Activated T-cell treated with anti-CD3 and anti-CD28 coated beads, Interleukin-2, amount 50 U/mL, for 24 hours (primary cell): ENCODE measurements at regions not wholly inside any gene's neighbourhood (a gene's known extent, or its start where the extent isn't known, plus 50 kb on each side); places are given as distances from the start of the nearest gene placed in this dataset.
"Not testable (repeated sequence)": the region's sequence is repeated elsewhere in the genome, so short reads cannot be mapped to it uniquely, and the experiment has no call there.

ENCODE experiments used
- DNase-seq: peaks from one replicate; pipeline ENCODE4 v3.0.0-alpha.2; 2020
- H3K27ac Mint-ChIP-seq: 2 replicates; pipeline ENCODE4 v1.8.0; 2020; ENCODE audit warnings: mild to moderate bottlenecking, mixed read lengths
- H3K27me3 Mint-ChIP-seq: 2 replicates; pipeline ENCODE4 v1.8.0; 2020; ENCODE audit warnings: mixed read lengths
- H3K36me3 Mint-ChIP-seq: 2 replicates; pipeline ENCODE4 v1.8.0; 2020; ENCODE audit warnings: low read depth, mixed read lengths
- H3K4me1 Mint-ChIP-seq: 2 replicates; pipeline ENCODE4 v1.8.0; 2020; ENCODE audit warnings: low read depth, mixed read lengths
- H3K4me3 Mint-ChIP-seq: 2 replicates; pipeline ENCODE4 v1.8.0; 2020; ENCODE audit warnings: mild to moderate bottlenecking, moderate library complexity, mixed read lengths
- H3K9me3 Mint-ChIP-seq: 2 replicates; pipeline ENCODE4 v1.8.0; 2020; ENCODE audit warnings: mixed read lengths

DNA sequence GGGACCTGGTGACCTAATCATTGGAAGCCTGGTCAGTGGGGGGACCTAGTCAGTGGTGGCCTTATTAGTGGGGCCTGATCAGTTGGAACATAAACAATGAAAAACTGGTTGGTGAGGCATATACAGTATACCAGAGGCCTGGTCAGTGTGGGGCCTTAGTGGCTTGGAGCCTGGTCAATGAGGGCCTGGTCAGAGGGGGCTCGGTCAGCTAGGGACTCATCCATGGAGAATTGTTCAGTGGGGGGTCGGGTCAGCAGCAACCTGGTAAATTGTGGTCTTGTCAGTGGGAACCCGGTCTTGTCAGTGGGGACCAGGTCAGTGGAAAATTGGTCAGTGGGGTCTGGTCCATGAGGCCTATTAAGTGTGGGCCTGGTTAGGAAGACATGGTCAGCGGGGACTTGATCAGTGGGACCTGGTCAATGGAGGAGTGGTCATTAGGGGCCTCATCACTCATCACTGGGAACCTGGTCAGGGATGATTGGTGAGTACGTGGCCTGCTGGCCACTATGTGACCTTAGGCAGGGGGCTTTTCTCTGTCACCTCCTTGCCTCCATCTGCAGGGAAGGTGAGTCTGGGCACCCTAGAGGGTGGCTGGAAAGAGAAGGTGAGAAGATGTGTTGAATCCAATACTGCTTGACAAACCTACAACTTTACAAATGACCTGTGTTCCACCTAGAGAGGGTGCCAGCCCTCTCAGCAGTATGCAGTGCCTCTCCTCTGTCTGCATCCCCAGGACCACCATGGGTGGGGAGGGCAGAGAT is 573.0 kb downstream of the CWH43 start:
- not testable (repeated sequence) for H3K27ac Mint-ChIP-seq, H3K36me3 Mint-ChIP-seq, H3K4me3 Mint-ChIP-seq, H3K27me3 Mint-ChIP-seq, H3K4me1 Mint-ChIP-seq, DNase-seq
- peaks cover 17% of the 10 kb centered on the region for H3K9me3 Mint-ChIP-seq

DNA sequence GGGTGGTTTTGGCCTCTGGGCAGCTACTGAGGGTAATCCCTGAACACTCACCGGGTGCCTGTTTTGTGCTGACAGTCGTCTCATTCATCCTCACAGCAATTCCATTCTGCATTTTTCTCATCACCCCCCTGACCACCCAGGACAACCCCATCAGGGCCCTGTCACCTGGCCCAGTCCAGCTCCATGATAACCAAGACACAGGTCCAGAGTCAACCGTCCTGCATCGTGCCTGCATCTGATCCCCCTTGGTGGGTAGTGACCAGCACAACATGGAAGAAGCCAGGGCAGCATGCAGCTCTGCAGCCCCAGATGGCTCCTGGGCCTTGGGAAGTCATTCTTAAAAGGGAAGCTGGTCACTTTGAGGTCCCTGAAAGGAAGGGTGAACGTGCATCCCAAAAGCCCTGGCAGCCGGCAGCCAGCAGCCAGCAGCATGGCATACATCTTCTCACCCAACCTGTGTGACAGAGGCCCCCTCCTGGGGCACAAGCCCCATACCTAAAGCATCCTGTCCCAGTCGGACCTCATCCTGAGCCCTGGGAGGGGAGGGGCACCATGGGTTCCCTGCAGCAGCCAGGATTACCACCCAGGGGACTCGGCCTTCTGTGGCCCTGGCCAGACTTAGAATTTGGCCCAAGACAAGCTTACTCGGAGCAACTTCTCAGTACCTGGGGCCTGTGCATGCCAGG is 574.2 kb downstream of the CWH43 start:
- H3K27ac Mint-ChIP-seq, H3K36me3 Mint-ChIP-seq, H3K27me3 Mint-ChIP-seq, H3K4me1 Mint-ChIP-seq, H3K4me3 Mint-ChIP-seq, DNase-seq: not testable (repeated sequence)
- H3K9me3 Mint-ChIP-seq = peaks cover 13% of the 10 kb centered on the region

DNA sequence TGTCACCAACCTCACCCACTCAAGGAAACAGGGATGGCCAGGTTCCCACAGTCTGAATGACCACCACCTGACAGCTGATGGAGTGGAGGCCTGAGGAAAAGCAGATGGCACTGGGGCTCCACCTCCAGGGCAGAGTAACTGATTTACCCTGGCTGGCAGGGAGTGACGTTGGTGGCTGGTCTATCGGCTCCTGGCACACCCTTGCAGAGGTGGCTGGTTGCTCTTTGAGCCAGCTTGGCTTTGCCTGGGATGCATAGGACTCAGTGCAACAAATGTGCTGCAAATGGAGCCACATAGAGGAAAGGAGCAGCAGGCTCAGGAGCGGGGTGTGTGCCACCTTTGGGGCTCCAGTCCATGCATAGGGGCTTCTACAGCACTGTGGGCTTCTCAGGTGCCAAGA is 574.8 kb downstream of the CWH43 start:
- not testable (repeated sequence) for H3K36me3 Mint-ChIP-seq, DNase-seq, H3K4me3 Mint-ChIP-seq, H3K27me3 Mint-ChIP-seq, H3K4me1 Mint-ChIP-seq, H3K27ac Mint-ChIP-seq
- H3K9me3 Mint-ChIP-seq = peaks cover 13% of the 10 kb centered on the region

DNA sequence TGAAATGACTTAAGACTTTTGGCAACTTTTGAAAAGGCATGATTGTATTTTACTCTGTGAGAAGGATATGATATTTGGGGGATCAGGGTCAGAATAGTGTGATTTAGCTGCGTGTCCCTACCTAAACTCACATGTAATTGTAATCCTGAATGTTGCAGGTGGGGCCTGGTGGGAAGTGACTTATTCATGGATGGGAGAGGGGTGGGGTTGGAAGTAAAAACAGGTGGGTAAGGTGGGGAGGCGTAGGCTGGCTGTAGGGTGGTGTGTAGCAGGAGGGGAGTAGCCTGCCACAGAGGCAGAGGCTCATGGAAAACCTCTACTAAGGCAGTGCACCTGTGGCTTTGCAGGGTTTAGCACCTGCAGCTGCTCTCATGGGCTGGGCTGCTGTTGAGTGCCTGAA is 584.2 kb downstream of the CWH43 start:
- not testable (repeated sequence) for H3K36me3 Mint-ChIP-seq, H3K4me1 Mint-ChIP-seq, H3K27me3 Mint-ChIP-seq, H3K27ac Mint-ChIP-seq, DNase-seq, H3K4me3 Mint-ChIP-seq
- peaks cover 28% of the 10 kb centered on the region for H3K9me3 Mint-ChIP-seq

DNA sequence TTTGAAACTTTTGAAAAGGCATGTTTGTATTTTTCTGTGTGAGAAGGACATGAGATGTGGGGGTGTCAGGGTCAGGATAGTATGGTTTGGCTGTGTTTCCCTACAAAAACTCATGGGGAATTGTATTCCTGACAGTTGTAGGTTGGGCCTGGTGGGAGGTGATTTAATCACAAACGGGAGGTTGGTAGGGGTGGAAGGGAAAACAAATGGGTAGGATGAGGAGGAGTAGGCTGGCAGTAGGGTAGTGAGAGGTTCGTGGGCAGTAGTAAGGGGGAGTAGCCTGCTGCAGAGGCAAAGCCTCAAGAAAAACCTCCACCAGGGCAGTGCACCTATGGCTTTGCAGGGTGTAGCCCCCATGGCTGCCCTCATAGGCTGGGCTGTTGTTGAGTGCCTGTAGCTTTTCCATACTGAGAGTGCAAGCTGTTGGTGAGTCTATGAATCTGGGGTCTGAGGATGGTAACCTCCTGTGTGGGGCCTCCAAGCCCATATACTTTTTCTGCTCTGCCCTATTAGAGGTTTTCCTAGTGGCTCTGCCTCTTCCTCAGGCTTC is 587.7 kb downstream of the CWH43 start:
- peaks cover 36% of the 10 kb centered on the region for H3K9me3 Mint-ChIP-seq
- H3K27ac Mint-ChIP-seq, H3K27me3 Mint-ChIP-seq, H3K4me3 Mint-ChIP-seq, H3K36me3 Mint-ChIP-seq, DNase-seq, H3K4me1 Mint-ChIP-seq: not testable (repeated sequence)

DNA sequence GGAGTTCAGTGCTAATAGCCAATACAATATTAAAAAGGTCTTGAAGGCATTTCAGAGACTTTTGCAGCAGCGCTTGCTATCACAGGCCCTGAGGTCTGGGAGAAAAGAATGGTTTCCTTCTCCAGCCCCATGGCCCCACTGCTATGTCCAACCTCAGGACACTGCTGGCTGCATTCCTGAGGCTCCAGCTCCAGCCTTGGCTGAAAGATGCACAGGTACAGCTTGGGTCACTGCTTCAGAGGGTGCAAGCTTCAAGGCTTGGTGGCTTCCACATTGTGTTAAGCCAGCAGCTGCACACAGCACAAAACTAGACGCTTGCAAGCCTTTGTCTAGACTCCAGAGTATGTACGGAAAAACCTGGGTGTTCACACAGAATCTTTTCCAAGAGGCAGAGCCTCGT is 589.2 kb downstream of the CWH43 start:
- H3K27me3 Mint-ChIP-seq, H3K4me3 Mint-ChIP-seq, H3K27ac Mint-ChIP-seq, DNase-seq, H3K4me1 Mint-ChIP-seq, H3K36me3 Mint-ChIP-seq: not testable (repeated sequence)
- H3K9me3 Mint-ChIP-seq = peaks cover 30% of the 10 kb centered on the region

DNA sequence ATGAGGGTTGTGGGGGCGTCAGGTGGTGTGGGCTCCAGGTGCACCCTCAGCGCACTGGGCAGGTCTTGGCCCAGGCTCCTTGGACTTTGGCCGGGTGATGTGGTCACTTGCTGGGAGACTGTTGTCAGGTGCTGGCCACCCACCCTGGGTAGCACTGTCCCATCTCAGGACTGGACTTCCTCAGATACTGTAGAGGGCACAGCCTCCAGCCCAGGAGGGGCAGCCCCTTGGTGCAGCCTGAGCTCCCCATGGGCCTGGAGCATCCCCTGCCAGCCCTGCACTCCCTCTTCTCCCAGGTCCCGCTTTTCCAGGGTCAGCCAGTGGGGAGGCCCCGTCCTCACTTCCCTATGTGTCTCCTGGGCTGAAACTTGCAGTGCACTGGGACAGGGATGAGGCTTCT is 592.3 kb downstream of the CWH43 start:
- not testable (repeated sequence) for H3K4me1 Mint-ChIP-seq, DNase-seq, H3K27ac Mint-ChIP-seq, H3K36me3 Mint-ChIP-seq, H3K4me3 Mint-ChIP-seq, H3K27me3 Mint-ChIP-seq
- H3K9me3 Mint-ChIP-seq = peaks cover 17% of the 10 kb centered on the region

DNA sequence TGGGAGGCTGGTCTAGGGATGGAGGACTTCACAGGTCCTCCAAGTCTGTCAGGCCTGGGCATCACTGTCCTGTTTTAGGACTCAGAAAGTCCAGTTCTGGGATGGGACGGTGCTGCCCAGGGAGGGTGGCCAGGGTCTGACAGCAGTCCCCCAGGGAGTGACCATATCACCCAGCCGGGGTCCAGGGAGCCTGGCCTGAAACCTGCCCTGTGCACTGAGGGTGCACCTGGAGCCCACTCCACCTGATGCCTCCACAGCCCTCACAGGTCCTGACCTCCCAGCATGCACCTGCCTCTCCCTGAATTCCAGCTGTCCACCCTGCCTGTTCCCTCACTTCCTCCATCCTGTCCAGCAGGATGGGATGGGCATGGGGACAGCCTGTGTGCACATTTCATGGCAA is 592.8 kb downstream of the CWH43 start:
- not testable (repeated sequence) for H3K4me1 Mint-ChIP-seq, DNase-seq, H3K27ac Mint-ChIP-seq

DNA sequence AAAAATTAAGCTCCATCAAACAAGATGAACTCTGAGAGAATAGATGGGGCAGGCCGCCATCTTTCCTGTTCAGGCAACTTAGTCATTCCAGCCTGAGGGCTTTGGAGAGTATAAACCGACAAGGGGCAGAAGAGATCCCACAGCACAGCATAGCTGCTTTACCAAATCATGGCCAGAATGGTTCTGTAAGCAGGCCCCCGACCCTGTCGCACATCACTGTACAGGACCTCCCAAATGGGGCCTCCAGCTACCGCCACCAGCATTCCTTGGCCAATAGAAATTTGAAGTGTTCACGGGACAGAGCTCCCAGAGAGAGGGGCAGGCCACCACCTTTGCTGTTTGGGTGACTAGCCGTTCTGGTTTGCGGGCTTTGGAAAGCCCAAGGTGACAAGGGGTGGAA is 594.1 kb downstream of the CWH43 start:
- not testable (repeated sequence) for H3K4me1 Mint-ChIP-seq, H3K36me3 Mint-ChIP-seq, DNase-seq, H3K27me3 Mint-ChIP-seq, H3K4me3 Mint-ChIP-seq, H3K27ac Mint-ChIP-seq
- H3K9me3 Mint-ChIP-seq = peaks cover 13% of the 10 kb centered on the region

More for the DNA sequence above, 592.8 kb downstream of the CWH43 start:
- H3K9me3 Mint-ChIP-seq = peaks cover 17% of the 10 kb centered on the region
- H3K27me3 Mint-ChIP-seq, H3K4me3 Mint-ChIP-seq, H3K36me3 Mint-ChIP-seq: not testable (repeated sequence)

DNA sequence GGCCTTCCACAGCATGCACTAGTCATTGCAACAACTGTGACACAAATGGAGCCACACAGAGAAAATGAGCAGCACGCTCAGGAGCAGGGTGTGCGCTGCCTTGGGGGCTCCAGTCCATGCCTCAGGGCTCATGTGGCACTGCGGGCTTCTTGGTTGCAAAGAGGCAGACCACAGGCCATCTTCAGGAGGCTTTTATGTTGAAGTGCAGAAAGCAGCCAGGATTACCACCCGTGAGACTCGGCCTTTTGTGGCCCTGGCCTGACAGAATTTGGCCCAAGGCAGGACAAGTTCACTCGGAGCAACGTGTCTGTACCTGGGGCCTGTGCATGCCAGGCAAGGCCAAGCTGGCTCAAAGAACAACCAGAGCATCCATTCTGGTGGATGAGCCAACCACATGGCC is 602.3 kb downstream of the CWH43 start:
- not testable (repeated sequence) for DNase-seq

DNA sequence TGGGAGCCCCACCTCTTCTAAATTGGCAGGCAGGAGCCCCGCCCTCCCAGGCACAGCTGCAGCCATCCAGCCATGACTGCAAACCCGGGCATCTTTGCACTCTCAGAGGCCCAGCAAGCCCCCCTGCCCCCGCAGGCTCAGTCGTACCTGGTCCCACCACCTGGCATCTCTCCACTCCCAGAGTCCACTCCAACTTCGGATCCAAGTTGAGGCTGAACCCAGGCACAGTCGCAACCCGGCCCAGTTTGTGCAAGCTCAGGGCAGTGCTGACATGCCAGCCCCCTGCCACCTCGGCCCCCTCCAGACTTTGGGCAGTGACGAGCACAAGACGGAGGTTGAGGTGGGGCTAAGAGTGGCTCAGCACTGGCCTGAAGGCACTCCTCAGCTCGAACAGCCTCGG is 632.4 kb downstream of the CWH43 start:
- DNase-seq, H3K27ac Mint-ChIP-seq, H3K27me3 Mint-ChIP-seq, H3K4me1 Mint-ChIP-seq, H3K9me3 Mint-ChIP-seq, H3K36me3 Mint-ChIP-seq, H3K4me3 Mint-ChIP-seq: not testable (repeated sequence)

More for the DNA sequence above, 602.3 kb downstream of the CWH43 start:
- not testable (repeated sequence) for H3K9me3 Mint-ChIP-seq, H3K36me3 Mint-ChIP-seq, H3K4me3 Mint-ChIP-seq, H3K4me1 Mint-ChIP-seq, H3K27ac Mint-ChIP-seq, H3K27me3 Mint-ChIP-seq

DNA sequence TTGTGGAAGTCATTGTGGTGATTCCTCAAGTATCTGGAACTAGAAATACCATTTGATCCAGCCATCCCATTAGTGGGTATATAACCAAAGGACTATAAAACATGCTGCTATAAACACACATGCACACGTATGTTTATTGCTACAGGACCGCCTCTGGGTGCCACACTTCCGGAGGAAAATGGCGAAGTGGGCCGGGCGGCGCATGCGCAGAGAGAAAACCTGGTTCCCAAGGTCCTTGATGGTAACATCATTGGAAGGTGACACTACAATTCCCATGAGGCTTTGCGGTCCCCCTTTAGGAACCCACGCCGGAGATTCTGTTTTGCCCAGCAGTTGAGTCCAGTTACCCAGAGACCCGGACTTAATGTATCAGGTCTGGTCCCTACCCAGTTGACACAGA is 640.4 kb downstream of the CWH43 start:
- not testable (repeated sequence) for H3K4me1 Mint-ChIP-seq, H3K4me3 Mint-ChIP-seq, DNase-seq, H3K9me3 Mint-ChIP-seq, H3K36me3 Mint-ChIP-seq, H3K27ac Mint-ChIP-seq, H3K27me3 Mint-ChIP-seq
